AG20443 (cell line): ENCODE measurements at regions not wholly inside any gene's neighbourhood (a gene's known extent, or its start where the extent isn't known, plus 50 kb on each side); places are given as distances from the start of the nearest gene placed in this dataset.
"Not testable (repeated sequence)": the region's sequence is repeated elsewhere in the genome, so short reads cannot be mapped to it uniquely, and the experiment has no call there.

ENCODE experiments used
- DNase-seq: peaks from one replicate; pipeline ENCODE4 v3.0.0; 2012; ENCODE audit warnings: low spot score, mixed read lengths

- DNase-seq: no peak
These were observed 471.4 kb upstream of the SLC35B3 start for GRCh38 chr6:8906699-8907098.

- DNase-seq: no peak
These were observed 470.4 kb upstream of the SLC35B3 start for GRCh38 chr6:8905757-8906156.

GRCh38 chr6:8904754-8905153, 469.4 kb upstream of the SLC35B3 start:
- DNase-seq: no peak

- no peak for DNase-seq
These were observed 464.7 kb upstream of the SLC35B3 start for GRCh38 chr6:8900056-8900455.

- DNase-seq: no peak
These were observed 454.2 kb upstream of the SLC35B3 start for GRCh38 chr6:8889514-8889913.

- DNase-seq: no peak
These were observed 453.1 kb upstream of the SLC35B3 start for GRCh38 chr6:8888468-8888867.

GRCh38 chr6:8881663-8882062, 446.3 kb upstream of the SLC35B3 start:
- no peak for DNase-seq

- no peak for DNase-seq
These were observed 444.0 kb upstream of the SLC35B3 start for GRCh38 chr6:8879334-8879733.

- no peak for DNase-seq
These were observed 440.6 kb upstream of the SLC35B3 start for GRCh38 chr6:8875986-8876385.

- no peak for DNase-seq
These were observed 437.2 kb upstream of the SLC35B3 start for GRCh38 chr6:8872589-8872988.

- no peak for DNase-seq
These were observed 430.1 kb upstream of the SLC35B3 start for GRCh38 chr6:8865451-8865850.

GRCh38 chr6:8860671-8861070, 425.3 kb upstream of the SLC35B3 start:
- DNase-seq: no peak

- DNase-seq: no peak
These were observed 424.2 kb upstream of the SLC35B3 start for GRCh38 chr6:8859501-8859900.

- no peak for DNase-seq
These were observed 423.5 kb upstream of the SLC35B3 start for GRCh38 chr6:8858854-8859331.

- DNase-seq: no peak
These were observed 421.8 kb upstream of the SLC35B3 start for GRCh38 chr6:8857160-8857559.

GRCh38 chr6:8855411-8855810, 420.1 kb upstream of the SLC35B3 start:
- no peak for DNase-seq

- no peak for DNase-seq
These were observed 417.0 kb upstream of the SLC35B3 start for GRCh38 chr6:8852332-8852731.

- DNase-seq: not testable (repeated sequence)
These were observed 411.3 kb upstream of the SLC35B3 start for GRCh38 chr6:8846680-8847079.

- no peak for DNase-seq
These were observed 410.3 kb upstream of the SLC35B3 start for GRCh38 chr6:8845690-8846089.

- DNase-seq: no peak
These were observed 409.6 kb upstream of the SLC35B3 start for GRCh38 chr6:8844968-8845367.

GRCh38 chr6:8839626-8840025, 404.3 kb upstream of the SLC35B3 start:
- DNase-seq: no peak

- DNase-seq: no peak
These were observed 402.0 kb upstream of the SLC35B3 start for GRCh38 chr6:8837343-8837742.

- not testable (repeated sequence) for DNase-seq
These were observed 397.4 kb upstream of the SLC35B3 start for GRCh38 chr6:8832695-8833094.

- DNase-seq: no peak
These were observed 396.2 kb upstream of the SLC35B3 start for GRCh38 chr6:8831366-8832152.
